Loucy (cell line): ENCODE measurements at regions not wholly inside any gene's neighbourhood (a gene's known extent, or its start where the extent isn't known, plus 50 kb on each side); places are given as distances from the start of the nearest gene placed in this dataset.

Experiments
- H2AFZ ChIP-seq: fragments of 200-600 bp; sonication (generic); 2 replicates; pipeline ENCODE4 v1.6.0; 2016; ENCODE audit warnings: antibody characterized with exemption, mild to moderate bottlenecking, low read length, moderate library complexity
- H3F3A ChIP-seq: fragments of 200-600 bp; 2 replicates; pipeline ENCODE4 v1.6.0; 2016; ENCODE audit warnings: antibody characterized with exemption, low read depth, mild to moderate bottlenecking
- H3K27me3 ChIP-seq: fragments of 200-600 bp; sonication (generic); 2 replicates; pipeline ENCODE4 v1.6.1; 2014; ENCODE audit warnings: low read length, mild to moderate bottlenecking; ENCODE audit not compliant: insufficient read depth, poor library complexity, severe bottlenecking
- H3K36me3 ChIP-seq: fragments of 200-600 bp; sonication (generic); 2 replicates; pipeline ENCODE4 v1.6.1; 2016; ENCODE audit warnings: low read length; ENCODE audit not compliant: insufficient read depth
- H3K4me1 ChIP-seq: fragments of 200-600 bp; sonication (generic); 2 replicates; pipeline ENCODE4 v1.5.1; 2014; ENCODE audit warnings: low read length, mild to moderate bottlenecking; ENCODE audit not compliant: insufficient read depth, poor library complexity, severe bottlenecking
- H3K4me2 ChIP-seq: fragments of 200-600 bp; sonication (generic); 2 replicates; pipeline ENCODE4 v1.6.0; 2014; ENCODE audit warnings: antibody characterized with exemption, low read length, low read depth, mild to moderate bottlenecking; ENCODE audit not compliant: poor library complexity, severe bottlenecking
- H3K4me3 ChIP-seq: fragments of 200-600 bp; sonication (generic); 2 replicates; pipeline ENCODE4 v1.5.1; 2014; ENCODE audit warnings: low read length, mild to moderate bottlenecking, mixed read lengths; ENCODE audit not compliant: poor library complexity, severe bottlenecking
- H3K79me2 ChIP-seq: fragments of 200-600 bp; sonication (generic); 2 replicates; pipeline ENCODE4 v1.6.1; 2014; ENCODE audit warnings: low read length; ENCODE audit not compliant: insufficient read depth
- H3K9ac ChIP-seq: fragments of 200-600 bp; sonication (generic); 2 replicates; pipeline ENCODE4 v1.6.0; 2014; ENCODE audit warnings: mild to moderate bottlenecking, low read depth, low read length, moderate library complexity; ENCODE audit not compliant: poor library complexity, severe bottlenecking
- H3K9me2 ChIP-seq: fragments of 200-600 bp; sonication (generic); replicated peaks from 2 replicates; pipeline ENCODE4 v1.6.1; 2016; ENCODE audit warnings: low read depth, low read length, mixed read lengths
- H3K9me3 ChIP-seq: fragments of 200-600 bp; sonication (generic); 2 replicates; pipeline ENCODE4 v1.6.1; 2014; ENCODE audit warnings: mild to moderate bottlenecking, antibody characterized with exemption, low read length, low read depth; ENCODE audit not compliant: insufficient read depth
- H4K20me1 ChIP-seq: fragments of 200-600 bp; sonication (generic); 2 replicates; pipeline ENCODE4 v1.6.0; 2014; ENCODE audit warnings: antibody characterized with exemption, low read length, mild to moderate bottlenecking; ENCODE audit not compliant: insufficient read depth, poor library complexity, severe bottlenecking
- EZH2phosphoT487 ChIP-seq: fragments of 200-600 bp; IDR thresholded peaks from 2 replicates; pipeline ENCODE4 v1.6.1; 2018; ENCODE audit warnings: antibody characterized with exemption, mild to moderate bottlenecking, moderate library complexity, borderline replicate concordance
- TF ChIP-seq, protein P1 (sequence below): fragments of 200-600 bp; sonication (generic); conservative IDR thresholded peaks from 2 replicates; pipeline ENCODE4 v1.5.1; 2014; ENCODE audit warnings: mild to moderate bottlenecking, antibody characterized with exemption, low read length

- Histone ChIP-seq H3F3A (no peaks in the 10 kb centered on the region), H2AFZ (no peak overlapping the region), H3K4me2 (no peak overlapping the region), H4K20me1 (no peaks in the 10 kb centered on the region), H3K4me3 (no peak overlapping the region), H3K9ac (no peak overlapping the region), H3K27me3 (no peaks in the 10 kb centered on the region), H3K79me2 (no peaks in the 10 kb centered on the region), H3K4me1 (no peaks in the 10 kb centered on the region), H3K9me2 (no peaks in the 10 kb centered on the region), H3K9me3 (no peaks in the 10 kb centered on the region), H3K36me3 (no peaks in the 10 kb centered on the region)
- TF ChIP-seq, protein P1, sequence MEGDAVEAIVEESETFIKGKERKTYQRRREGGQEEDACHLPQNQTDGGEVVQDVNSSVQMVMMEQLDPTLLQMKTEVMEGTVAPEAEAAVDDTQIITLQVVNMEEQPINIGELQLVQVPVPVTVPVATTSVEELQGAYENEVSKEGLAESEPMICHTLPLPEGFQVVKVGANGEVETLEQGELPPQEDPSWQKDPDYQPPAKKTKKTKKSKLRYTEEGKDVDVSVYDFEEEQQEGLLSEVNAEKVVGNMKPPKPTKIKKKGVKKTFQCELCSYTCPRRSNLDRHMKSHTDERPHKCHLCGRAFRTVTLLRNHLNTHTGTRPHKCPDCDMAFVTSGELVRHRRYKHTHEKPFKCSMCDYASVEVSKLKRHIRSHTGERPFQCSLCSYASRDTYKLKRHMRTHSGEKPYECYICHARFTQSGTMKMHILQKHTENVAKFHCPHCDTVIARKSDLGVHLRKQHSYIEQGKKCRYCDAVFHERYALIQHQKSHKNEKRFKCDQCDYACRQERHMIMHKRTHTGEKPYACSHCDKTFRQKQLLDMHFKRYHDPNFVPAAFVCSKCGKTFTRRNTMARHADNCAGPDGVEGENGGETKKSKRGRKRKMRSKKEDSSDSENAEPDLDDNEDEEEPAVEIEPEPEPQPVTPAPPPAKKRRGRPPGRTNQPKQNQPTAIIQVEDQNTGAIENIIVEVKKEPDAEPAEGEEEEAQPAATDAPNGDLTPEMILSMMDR = no peak
- no peak for TF ChIP-seq EZH2phosphoT487
Measured at GRCh38 chr2:120430957-120431356, 85.0 kb downstream of the INHBB start.

GRCh38 chr2:120431386-120432292 lies 85.7 kb downstream of the INHBB start:
- Histone ChIP-seq H2AFZ (no peak overlapping the region), H3F3A (no peaks in the 10 kb centered on the region), H3K4me3 (no peak overlapping the region), H3K4me1 (no peaks in the 10 kb centered on the region), H3K79me2 (no peaks in the 10 kb centered on the region), H3K4me2 (no peak overlapping the region), H3K9ac (no peak overlapping the region), H3K9me3 (no peaks in the 10 kb centered on the region), H3K27me3 (no peaks in the 10 kb centered on the region), H3K36me3 (no peaks in the 10 kb centered on the region), H3K9me2 (no peaks in the 10 kb centered on the region), H4K20me1 (no peaks in the 10 kb centered on the region)
- no peak for TF ChIP-seq EZH2phosphoT487
- TF ChIP-seq, protein P1 = no peak

DNA sequence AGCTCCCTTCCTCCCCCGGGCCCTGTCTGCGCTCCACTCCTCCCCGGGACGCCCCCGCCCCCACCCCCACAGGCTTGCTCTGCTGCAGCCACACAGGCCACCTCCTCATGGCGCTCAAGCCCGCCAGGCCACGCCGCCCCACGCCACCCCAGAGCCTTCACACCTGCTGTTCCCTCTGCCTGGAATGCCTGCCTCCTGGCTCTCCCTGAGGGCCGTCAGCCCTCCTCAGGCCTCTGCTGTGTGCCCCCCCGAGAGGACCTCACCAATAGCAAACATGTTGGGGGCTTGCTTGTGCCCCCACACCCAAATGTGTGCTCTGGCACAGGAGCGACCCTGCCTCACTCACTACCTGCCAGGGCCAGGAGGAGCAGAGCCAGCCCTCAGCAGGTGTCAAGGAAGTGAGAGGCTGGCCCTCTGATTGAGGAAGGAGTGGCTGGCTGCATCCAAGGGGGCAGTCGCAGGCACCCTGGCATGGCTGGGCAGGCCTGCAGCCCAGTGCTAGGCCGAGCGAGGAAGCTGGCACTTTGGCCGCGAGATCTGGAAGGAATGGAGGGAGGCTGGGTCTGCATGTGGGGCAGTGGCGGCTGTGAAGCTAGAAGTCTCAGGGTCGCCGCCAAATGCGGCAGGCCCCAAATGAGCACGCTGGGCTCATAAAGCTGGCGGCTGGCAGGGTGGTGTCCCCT lies 86.5 kb downstream of the INHBB start:
- H3K9me2 ChIP-seq = no peaks in the 10 kb centered on the region
- H3K79me2 ChIP-seq = no peaks in the 10 kb centered on the region
- H3K9me3 ChIP-seq = no peaks in the 10 kb centered on the region
- H3K4me3 ChIP-seq = no peak overlapping the region
- no peak for TF ChIP-seq EZH2phosphoT487
- TF ChIP-seq, protein P1 = no peak
- no peaks in the 10 kb centered on the region for H4K20me1 ChIP-seq
- H3K4me1 ChIP-seq = no peaks in the 10 kb centered on the region
- no peak overlapping the region for H3K4me2 ChIP-seq
- H3K27me3 ChIP-seq = no peaks in the 10 kb centered on the region
- H3K9ac ChIP-seq = no peak overlapping the region
- no peak overlapping the region for H2AFZ ChIP-seq
- no peaks in the 10 kb centered on the region for H3F3A ChIP-seq
- no peaks in the 10 kb centered on the region for H3K36me3 ChIP-seq
